Peyer's patch (tissue), 4 donors: ENCODE measurements at regions not wholly inside any gene's neighbourhood (a gene's known extent, or its start where the extent isn't known, plus 50 kb on each side); places are given as distances from the start of the nearest gene placed in this dataset.
A peak's percentile ranks its signal among the peaks of the same experiment; 100 is the strongest.
"Not testable (repeated sequence)": the region's sequence is repeated elsewhere in the genome, so short reads cannot be mapped to it uniquely, and the experiment has no call there.

Source experiments
- DNase-seq, 3 donors: peaks; one replicate each; pipeline ENCODE4 v3.0.0-alpha.2; 2017 to 2019
- H3K27ac ChIP-seq, 4 donors: fragments of 200-600 bp; sonication (generic); one replicate each; pipeline ENCODE4 v1.5.1; 2016 to 2019
- H3K27me3 ChIP-seq, 2 donors: fragments of 200-600 bp; sonication (generic); one replicate each; pipeline ENCODE4 v1.5.1; 2019
- H3K36me3 ChIP-seq, 3 donors: fragments of 200-600 bp; sonication (generic); one replicate each; pipeline ENCODE4 v1.5.1; 2016 to 2019
- H3K4me1 ChIP-seq, 4 donors: fragments of 200-600 bp; sonication (generic); one replicate each; pipeline ENCODE4 v1.5.1; 2016 to 2019
- H3K4me3 ChIP-seq, 4 donors: fragments of 200-600 bp; sonication (generic); 1 replicate in 3 of 4; 2 replicates in 1 of 4; pipeline ENCODE4 v1.5.1; 2016 to 2019; ENCODE audit warnings: mild to moderate bottlenecking in 1 of 4
- H3K9me3 ChIP-seq, 4 donors: fragments of 200-600 bp; sonication (generic); one replicate each; pipeline ENCODE4 v1.5.1; 2016 to 2019; ENCODE audit warnings: mild to moderate bottlenecking in 1 of 4
- CTCF ChIP-seq, 6 experiments: fragments of 450-650 bp in 4 of 6; fragments of 200-600 bp in 2 of 6; sonication (generic) in 1 of 6; IDR thresholded peaks; one replicate each; pipeline ENCODE4 v1.5.1; 2017 to 2019; ENCODE audit warnings: antibody characterized with exemption in 6 of 6, mild to moderate bottlenecking in 3 of 6, moderate library complexity in 1 of 6
- POLR2A ChIP-seq, 2 donors: fragments of 450-650 bp; IDR thresholded peaks; one replicate each; pipeline ENCODE4 v1.5.1; 2017; ENCODE audit warnings: antibody characterized with exemption in 2 of 2, mild to moderate bottlenecking in 2 of 2, moderate library complexity in 2 of 2

GRCh38 chr1:222182641-222183040 is 365.3 kb downstream of the HHIPL2 start:
- TF ChIP-seq CTCF (IDR thresholded peaks at IDR 0.05) = no peak
- no peak for TF ChIP-seq POLR2A (IDR thresholded peaks at IDR 0.05)
- Histone ChIP-seq H3K27ac (no peak overlapping the region), H3K9me3 (no peaks in the 10 kb centered on the region), H3K27me3 (no peaks in the 10 kb centered on the region), H3K36me3 (no peaks in the 10 kb centered on the region), H3K4me3 (no peak overlapping the region), H3K4me1 (no peaks in the 10 kb centered on the region)
- no peak for DNase-seq

DNA sequence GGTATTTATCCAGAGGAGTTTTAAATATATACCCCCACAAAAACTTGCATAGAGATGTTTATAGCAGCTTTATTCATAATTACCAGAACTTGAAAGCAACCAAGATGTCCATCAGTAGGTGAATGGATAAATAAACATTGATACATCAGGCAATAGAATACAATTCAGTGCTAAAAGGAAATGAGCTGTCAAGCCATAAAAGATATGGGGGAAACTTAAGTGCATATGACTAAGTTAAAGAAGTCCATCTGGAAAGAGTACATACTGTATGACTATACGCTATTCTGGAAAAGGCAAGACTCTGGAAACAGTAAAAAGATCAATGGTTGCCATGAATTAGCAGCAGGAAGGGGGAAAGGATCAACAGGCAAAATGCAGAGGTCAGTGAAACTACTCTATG is 366.7 kb downstream of the HHIPL2 start:
- DNase-seq = no peak
- no peak overlapping the region for H3K4me3 ChIP-seq
- H3K27me3 ChIP-seq = no peaks in the 10 kb centered on the region
- no peaks in the 10 kb centered on the region for H3K4me1 ChIP-seq
- H3K36me3 ChIP-seq = no peaks in the 10 kb centered on the region
- H3K9me3 ChIP-seq = no peaks in the 10 kb centered on the region
- no peak overlapping the region for H3K27ac ChIP-seq
- TF ChIP-seq POLR2A (IDR thresholded peaks at IDR 0.05) (no peak), CTCF (IDR thresholded peaks at IDR 0.05) (no peak)

DNA sequence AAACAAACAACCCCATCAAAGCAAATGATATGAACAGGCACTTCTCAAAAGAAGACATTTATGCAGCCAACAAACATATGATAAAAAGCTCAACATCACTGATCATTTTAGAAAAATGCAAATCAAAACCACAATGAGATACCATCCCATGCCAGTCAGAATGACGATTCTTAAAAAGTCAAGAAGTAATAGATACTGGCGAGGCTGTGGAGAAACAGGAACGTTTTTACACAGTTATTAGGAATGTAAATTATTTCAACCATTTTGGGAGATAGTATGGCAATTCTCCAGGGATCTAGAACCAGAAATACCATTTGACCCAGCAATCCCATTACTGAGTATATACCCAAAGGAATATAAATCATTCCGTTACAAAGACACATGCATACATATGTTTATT is 370.4 kb downstream of the HHIPL2 start:
- not testable (repeated sequence) for H3K27me3 ChIP-seq, DNase-seq, H3K4me3 ChIP-seq, H3K36me3 ChIP-seq, H3K27ac ChIP-seq, H3K9me3 ChIP-seq, H3K4me1 ChIP-seq

DNA sequence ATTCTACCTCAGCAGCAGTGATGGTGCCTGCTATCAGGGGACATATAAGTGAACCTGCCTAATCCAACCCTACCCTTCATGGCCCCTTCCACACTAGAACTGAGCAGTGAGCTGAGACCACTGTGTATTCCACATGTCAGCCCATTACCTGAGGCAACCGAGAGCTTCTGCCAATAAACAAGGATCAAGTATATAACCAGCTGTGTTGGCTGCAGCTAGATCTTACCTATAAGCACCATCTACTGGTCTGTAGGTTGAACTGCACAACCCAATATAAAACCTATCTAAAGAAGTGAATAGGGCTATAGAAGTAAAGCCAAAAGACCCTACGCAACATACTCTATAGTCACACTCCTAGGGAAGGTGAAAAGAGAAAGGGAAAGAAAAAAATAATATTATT is 376.9 kb downstream of the HHIPL2 start:
- Histone ChIP-seq H3K27ac (no peak overlapping the region), H3K4me1 (no peaks in the 10 kb centered on the region), H3K36me3 (no peaks in the 10 kb centered on the region), H3K9me3 (peaks cover 0 to 4% (median 0%) of the 10 kb centered on the region in 4 donors), H3K4me3 (no peak overlapping the region), H3K27me3 (no peaks in the 10 kb centered on the region)
- TF ChIP-seq POLR2A (IDR thresholded peaks at IDR 0.05) = no peak
- TF ChIP-seq CTCF (IDR thresholded peaks at IDR 0.05) = peak in 5 of 6 experiments; percentile 5 to 47 (median 38)
- DNase-seq = no peak

- H3K9me3 ChIP-seq = peaks cover 0 to 4% (median 0%) of the 10 kb centered on the region in 4 donors
- H3K36me3 ChIP-seq = no peaks in the 10 kb centered on the region
- H3K27ac ChIP-seq = no peak overlapping the region
- DNase-seq = no peak
- no peaks in the 10 kb centered on the region for H3K4me1 ChIP-seq
- TF ChIP-seq CTCF (IDR thresholded peaks at IDR 0.05) (no peak), POLR2A (IDR thresholded peaks at IDR 0.05) (no peak)
- no peaks in the 10 kb centered on the region for H3K27me3 ChIP-seq
- H3K4me3 ChIP-seq = no peak overlapping the region
These were observed 379.3 kb downstream of the HHIPL2 start for GRCh38 chr1:222168621-222169020.

GRCh38 chr1:222167896-222168295 is 380.0 kb downstream of the HHIPL2 start:
- Histone ChIP-seq H3K36me3 (no peaks in the 10 kb centered on the region), H3K9me3 (peaks cover 0 to 4% (median 0%) of the 10 kb centered on the region in 4 donors), H3K27ac (no peak overlapping the region), H3K27me3 (no peaks in the 10 kb centered on the region), H3K4me1 (no peaks in the 10 kb centered on the region), H3K4me3 (no peak overlapping the region)
- no peak for TF ChIP-seq POLR2A (IDR thresholded peaks at IDR 0.05)
- no peak for TF ChIP-seq CTCF (IDR thresholded peaks at IDR 0.05)
- no peak for DNase-seq
